Astrocyte of the cerebellum (primary cell): ENCODE measurements at regions not wholly inside any gene's neighbourhood (a gene's known extent, or its start where the extent isn't known, plus 50 kb on each side); places are given as distances from the start of the nearest gene placed in this dataset.
"Not testable (repeated sequence)": the region's sequence is repeated elsewhere in the genome, so short reads cannot be mapped to it uniquely, and the experiment has no call there.

ENCODE experiments used
- DNase-seq: peaks from one replicate; pipeline ENCODE4 v3.0.0-alpha.2; 2011; ENCODE audit warnings: low read depth
- H3K4me3 ChIP-seq: 2 replicates; pipeline ENCODE4 v1.5.1; 2011; ENCODE audit warnings: mild to moderate bottlenecking, low read depth, low read length, moderate library complexity
- CTCF ChIP-seq: IDR thresholded peaks from 2 replicates; pipeline ENCODE4 v1.5.1; 2012; ENCODE audit warnings: low read length, low read depth, moderate library complexity, mild to moderate bottlenecking; ENCODE audit errors: missing control alignments
- in situ Hi-C: cut with HindIII; loops from 2 replicates; pipeline ENCODE4 v1.10.0; 2017; ENCODE audit warnings: low sequenced_read_pairs

- H3K4me3 ChIP-seq, result no peak overlapping the region
- DNase-seq, result peak; percentile 12
- peak; percentile 94 for TF ChIP-seq CTCF
- in situ Hi-C loops, result no loop called here
Measured at GRCh38 chr2:84302513-84303412, 156.3 kb downstream of the SUCLG1 start.

GRCh38 chr2:84301717-84302116, 157.4 kb downstream of the SUCLG1 start:
- TF ChIP-seq CTCF, result no peak
- no peak for DNase-seq
- in situ Hi-C loops, result no loop called here
- H3K4me3 ChIP-seq, result no peak overlapping the region

- DNase-seq, result no peak
- in situ Hi-C loops, result no loop called here
- no peak overlapping the region for H3K4me3 ChIP-seq
- TF ChIP-seq CTCF, result no peak
Measured at GRCh38 chr2:84300696-84301029, 158.4 kb downstream of the SUCLG1 start.

GRCh38 chr2:84300001-84300695, 158.9 kb downstream of the SUCLG1 start:
- DNase-seq, H3K4me3 ChIP-seq, in situ Hi-C loops: not testable (repeated sequence)

- TF ChIP-seq CTCF, result no peak
- in situ Hi-C loops, result no loop called here
- H3K4me3 ChIP-seq, result no peak overlapping the region
Measured at GRCh38 chr2:84299211-84299775, 159.8 kb downstream of the SUCLG1 start.

GRCh38 chr2:84297155-84297554, 161.9 kb downstream of the SUCLG1 start:
- in situ Hi-C loops, result no loop called here
- DNase-seq, result no peak
- TF ChIP-seq CTCF, result no peak
- H3K4me3 ChIP-seq, result no peak overlapping the region

More at GRCh38 chr2:84299211-84299775, 159.8 kb downstream of the SUCLG1 start:
- no peak for DNase-seq

- TF ChIP-seq CTCF, result no peak
- in situ Hi-C loops, result no loop called here
- H3K4me3 ChIP-seq, result no peak overlapping the region
- no peak for DNase-seq
Measured at GRCh38 chr2:84293791-84294380, 165.2 kb downstream of the SUCLG1 start.
